Right cardiac atrium (tissue), 5 donors: ENCODE measurements at regions not wholly inside any gene's neighbourhood (a gene's known extent, or its start where the extent isn't known, plus 50 kb on each side); places are given as distances from the start of the nearest gene placed in this dataset.
"Not testable (repeated sequence)": the region's sequence is repeated elsewhere in the genome, so short reads cannot be mapped to it uniquely, and the experiment has no call there.

Experiments used
- ATAC-seq, 2 donors: fragments of 200-7000 bp; cut with Tn5 transposase; one replicate each; pipeline versions ENCODE4 v1.8.0 to v1.9.1; 2020; ENCODE audit warnings: moderate library complexity in 2 of 2, mild to moderate bottlenecking in 1 of 2
- DNase-seq, 3 donors: peaks; one replicate each; pipeline ENCODE4 v3.0.0-alpha.2; 2020
- H3K27ac ChIP-seq: one replicate; pipeline ENCODE4 v1.5.1; 2013; ENCODE audit warnings: mild to moderate bottlenecking, low read length, control low read depth, moderate library complexity
- H3K27me3 ChIP-seq: one replicate; pipeline ENCODE4 v1.6.1; 2013; ENCODE audit not compliant: control insufficient read depth, insufficient read depth
- H3K4me1 ChIP-seq: one replicate; pipeline ENCODE4 v1.6.1; 2013; ENCODE audit warnings: low read length; ENCODE audit not compliant: control insufficient read depth, insufficient read depth
- H3K4me3 ChIP-seq: one replicate; pipeline ENCODE4 v1.5.1; 2013; ENCODE audit warnings: low read length, control low read depth
- H3K9me3 ChIP-seq: one replicate; pipeline ENCODE4 v1.6.1; 2013; ENCODE audit warnings: low read length; ENCODE audit not compliant: control insufficient read depth
- WGBS: extraction: QIAGEN DNeasy Blood & Tissue Kit; methylation state at CpG from one replicate; pipeline ENCODE4 v1.1.7; 2013; 5-methylcytosine and 5-hydroxymethylcytosine counted together
- intact Hi-C, 4 donors: fragments of 100-400 bp; cut with DNase I; formaldehyde crosslinking; loops; one replicate each; pipeline versions ENCODE4 v1.11.0 to v1.14.0; 2022 to 2023
- donor health status: healthy with polysubstance abuse.
- donor health status: DM: no; HTN: yes; CAD: no.
- donor health status: DM: no; HTN: no; CAD: no.
- donor health status: DM: no; HTN: yes; CAD: no; lungs with severe emphysema.
- donor health status: DM: yes; HTN: yes; CAD: no.

GRCh38 chrX:131219271-131219670, 69.8 kb downstream of the IGSF1 start:
- DNase-seq, result no peak
- no peak overlapping the region for H3K27ac ChIP-seq
- no peak overlapping the region for H3K4me3 ChIP-seq
- H3K27me3 ChIP-seq, result no peaks in the 10 kb centered on the region
- no peaks in the 10 kb centered on the region for H3K9me3 ChIP-seq
- WGBS, result 59% methylated on average over 1 of the region's 1 CpG
- H3K4me1 ChIP-seq, result no peaks in the 10 kb centered on the region
- ATAC-seq, result no peak
- intact Hi-C loops, result no loop called here

- WGBS, result 65% methylated on average over 5 of the region's 5 CpGs
- H3K27me3 ChIP-seq, result no peaks in the 10 kb centered on the region
- H3K27ac ChIP-seq, result no peak overlapping the region
- H3K9me3 ChIP-seq, result no peaks in the 10 kb centered on the region
- H3K4me3 ChIP-seq, result no peak overlapping the region
- intact Hi-C loops, result no loop called here
- DNase-seq (no peak), ATAC-seq (no peak)
- H3K4me1 ChIP-seq, result no peaks in the 10 kb centered on the region
These were observed 71.1 kb downstream of the IGSF1 start for GRCh38 chrX:131217989-131218388.

- DNase-seq (no peak), ATAC-seq (no peak)
- no peak overlapping the region for H3K27ac ChIP-seq
- intact Hi-C loops, result no loop called here
- no peaks in the 10 kb centered on the region for H3K9me3 ChIP-seq
- H3K4me1 ChIP-seq, result no peaks in the 10 kb centered on the region
- WGBS, result 58% methylated on average over 3 of the region's 3 CpGs
- H3K4me3 ChIP-seq, result no peak overlapping the region
- H3K27me3 ChIP-seq, result no peaks in the 10 kb centered on the region
These were observed 72.3 kb downstream of the IGSF1 start for GRCh38 chrX:131216828-131217227.

GRCh38 chrX:131213400-131213799, 75.7 kb downstream of the IGSF1 start:
- Histone ChIP-seq H3K27me3 (no peaks in the 10 kb centered on the region), H3K4me3 (no peak overlapping the region), H3K9me3 (no peaks in the 10 kb centered on the region), H3K4me1 (no peaks in the 10 kb centered on the region), H3K27ac (no peak overlapping the region)
- WGBS, result 17% methylated on average over 5 of the region's 5 CpGs
- no peak for ATAC-seq
- intact Hi-C loops, result no loop called here
- no peak for DNase-seq

GRCh38 chrX:131202766-131203165, 86.3 kb downstream of the IGSF1 start:
- intact Hi-C loops, result no loop called here
- Histone ChIP-seq H3K4me1 (no peaks in the 10 kb centered on the region), H3K9me3 (no peaks in the 10 kb centered on the region), H3K27me3 (no peaks in the 10 kb centered on the region), H3K4me3 (no peak overlapping the region), H3K27ac (no peak overlapping the region)
- no peak for ATAC-seq
- 93% methylated on average over 1 of the region's 1 CpG for WGBS
- no peak for DNase-seq

- no peak overlapping the region for H3K4me3 ChIP-seq
- ATAC-seq, result no peak
- WGBS, result 64% methylated on average over 1 of the region's 1 CpG
- no peak for DNase-seq
- H3K27ac ChIP-seq, result no peak overlapping the region
- intact Hi-C loops, result no loop called here
- H3K9me3 ChIP-seq, result no peaks in the 10 kb centered on the region
- H3K4me1 ChIP-seq, result no peaks in the 10 kb centered on the region
- H3K27me3 ChIP-seq, result no peaks in the 10 kb centered on the region
These were observed 87.1 kb downstream of the IGSF1 start for GRCh38 chrX:131201986-131202385.

GRCh38 chrX:131199091-131199490, 90.0 kb downstream of the IGSF1 start:
- 76% methylated on average over 6 of the region's 6 CpGs for WGBS
- H3K9me3 ChIP-seq, result no peaks in the 10 kb centered on the region
- no peak overlapping the region for H3K27ac ChIP-seq
- H3K27me3 ChIP-seq, result no peaks in the 10 kb centered on the region
- no peak for DNase-seq
- H3K4me3 ChIP-seq, result no peak overlapping the region
- H3K4me1 ChIP-seq, result no peaks in the 10 kb centered on the region
- intact Hi-C loops, result no loop called here
- no peak for ATAC-seq

GRCh38 chrX:131187206-131187605, 101.9 kb downstream of the IGSF1 start:
- no peaks in the 10 kb centered on the region for H3K9me3 ChIP-seq
- 67% methylated on average over 1 of the region's 1 CpG for WGBS
- intact Hi-C loops, result no loop called here
- H3K4me1 ChIP-seq, result no peaks in the 10 kb centered on the region
- no peak overlapping the region for H3K27ac ChIP-seq
- DNase-seq, result no peak
- no peak overlapping the region for H3K4me3 ChIP-seq
- no peak for ATAC-seq
- no peaks in the 10 kb centered on the region for H3K27me3 ChIP-seq

GRCh38 chrX:131170148-131170547, 112.0 kb downstream of the ARHGAP36 start:
- intact Hi-C loops, result no loop called here
- WGBS, result 100% methylated on average over 1 of the region's 1 CpG
- no peak for ATAC-seq

GRCh38 chrX:131163645-131164044, 105.5 kb downstream of the ARHGAP36 start:
- ATAC-seq, result not testable (repeated sequence)

More at GRCh38 chrX:131170148-131170547, 112.0 kb downstream of the ARHGAP36 start:
- Histone ChIP-seq H3K9me3 (no peaks in the 10 kb centered on the region), H3K4me3 (no peak overlapping the region), H3K4me1 (no peaks in the 10 kb centered on the region), H3K27me3 (no peaks in the 10 kb centered on the region), H3K27ac (no peak overlapping the region)
- DNase-seq, result no peak

GRCh38 chrX:131157656-131158055, 99.5 kb downstream of the ARHGAP36 start:
- H3K9me3 ChIP-seq, H3K4me3 ChIP-seq, ATAC-seq, DNase-seq, H3K27ac ChIP-seq, H3K4me1 ChIP-seq, H3K27me3 ChIP-seq, intact Hi-C loops: not testable (repeated sequence)
- 35% methylated on average over 15 of the region's 16 CpGs for WGBS

More at GRCh38 chrX:131163645-131164044, 105.5 kb downstream of the ARHGAP36 start:
- H3K4me3 ChIP-seq, H3K27me3 ChIP-seq, H3K27ac ChIP-seq, H3K9me3 ChIP-seq, H3K4me1 ChIP-seq, intact Hi-C loops: not testable (repeated sequence)
- peak in 1 of 3 donors; percentile 20 for DNase-seq
- WGBS, result 61% methylated on average over 4 of the region's 4 CpGs

- H3K4me1 ChIP-seq, result no peaks in the 10 kb centered on the region
- intact Hi-C loops, result no loop called here
- no peaks in the 10 kb centered on the region for H3K27me3 ChIP-seq
- no peak overlapping the region for H3K27ac ChIP-seq
- no peak overlapping the region for H3K4me3 ChIP-seq
- no peaks in the 10 kb centered on the region for H3K9me3 ChIP-seq
- DNase-seq (no peak), ATAC-seq (no peak)
- WGBS, result 35% methylated on average over 3 of the region's 3 CpGs
These were observed 88.6 kb downstream of the ARHGAP36 start for GRCh38 chrX:131146702-131147101.
